Hippocampal formation (tissue), 2 donors: ENCODE measurements at regions not wholly inside any gene's neighbourhood (a gene's known extent, or its start where the extent isn't known, plus 50 kb on each side); places are given as distances from the start of the nearest gene placed in this dataset.

ENCODE experiments used
- DNase-seq, 2 donors: peaks; one replicate each; lab custom pipeline; 2025; lab: John Stamatoyannopoulos, UW

- DNase-seq = no peak
Observed at GRCh38 chr5:58113172-58113571, 346.7 kb downstream of the PLK2 start.

- DNase-seq = no peak
Observed at GRCh38 chr5:58108511-58108910, 351.4 kb downstream of the PLK2 start.

DNA sequence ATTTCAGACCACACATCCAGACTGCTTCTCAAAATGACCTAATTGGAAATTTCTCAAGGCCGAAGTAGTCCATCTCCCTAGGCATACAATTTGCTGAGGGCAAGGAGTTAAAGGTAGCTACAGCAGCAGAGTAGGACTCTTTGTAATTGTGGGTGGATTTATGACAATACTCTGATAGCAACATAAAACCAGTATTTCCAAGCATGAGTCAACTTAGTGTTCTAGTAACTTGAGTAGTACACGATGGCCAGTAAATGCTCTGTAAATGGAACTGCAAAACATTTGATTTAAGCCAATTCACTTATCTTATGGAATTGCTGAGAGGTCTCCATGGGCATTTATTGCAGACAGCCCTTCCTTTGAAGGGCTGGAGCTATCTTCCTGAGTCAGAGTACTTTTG lies 352.2 kb downstream of the PLK2 start:
- DNase-seq = no peak

GRCh38 chr5:58106754-58107410 lies 353.0 kb downstream of the PLK2 start:
- no peak for DNase-seq

DNA sequence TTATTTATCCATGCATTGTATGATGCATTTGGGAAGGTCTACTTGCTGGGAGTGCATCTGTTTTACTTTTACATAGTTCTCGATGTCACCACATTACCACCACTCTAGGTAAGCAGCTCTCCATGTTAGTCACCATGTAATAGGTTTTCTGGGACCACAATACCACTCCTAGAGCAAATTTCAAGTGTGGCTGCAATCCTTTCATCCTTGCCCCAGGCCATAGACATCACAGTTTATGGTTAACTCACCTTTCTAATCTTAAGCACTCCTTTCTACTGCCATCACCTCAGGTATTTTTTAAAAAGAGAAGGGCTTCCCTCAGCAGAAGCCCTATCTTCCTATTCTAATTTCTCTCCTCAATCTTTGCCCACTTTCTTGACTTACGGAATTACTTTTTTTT lies 354.1 kb downstream of the PLK2 start:
- DNase-seq = no peak

GRCh38 chr5:58099257-58099656 lies 360.6 kb downstream of the PLK2 start:
- no peak for DNase-seq

- DNase-seq = no peak
Observed at GRCh38 chr5:58094031-58094430, 365.9 kb downstream of the PLK2 start.

DNA sequence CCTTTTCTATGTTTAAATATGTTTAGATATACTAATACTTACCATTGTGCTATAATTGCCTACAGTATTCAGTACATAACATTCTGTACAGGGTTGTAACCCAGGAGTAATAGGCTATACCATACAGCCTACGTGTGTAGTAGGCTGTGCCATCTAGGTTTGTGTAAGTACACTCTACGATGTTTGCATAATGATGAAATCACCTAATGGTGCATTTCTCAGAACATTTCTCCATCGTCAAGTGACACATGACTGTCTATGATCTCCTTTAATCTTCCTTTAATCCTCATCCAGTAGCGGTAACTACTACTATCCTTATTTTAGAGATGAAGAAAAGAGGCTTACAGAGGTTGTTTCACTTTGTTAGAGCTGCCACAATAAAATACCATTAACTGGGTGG lies 369.2 kb downstream of the PLK2 start:
- no peak for DNase-seq

- DNase-seq = no peak
Observed at GRCh38 chr5:58088941-58089340, 370.9 kb downstream of the PLK2 start.

- DNase-seq = no peak
Observed at GRCh38 chr5:58087905-58088304, 372.0 kb downstream of the PLK2 start.

GRCh38 chr5:58087123-58087522 lies 372.8 kb downstream of the PLK2 start:
- DNase-seq = no peak

DNA sequence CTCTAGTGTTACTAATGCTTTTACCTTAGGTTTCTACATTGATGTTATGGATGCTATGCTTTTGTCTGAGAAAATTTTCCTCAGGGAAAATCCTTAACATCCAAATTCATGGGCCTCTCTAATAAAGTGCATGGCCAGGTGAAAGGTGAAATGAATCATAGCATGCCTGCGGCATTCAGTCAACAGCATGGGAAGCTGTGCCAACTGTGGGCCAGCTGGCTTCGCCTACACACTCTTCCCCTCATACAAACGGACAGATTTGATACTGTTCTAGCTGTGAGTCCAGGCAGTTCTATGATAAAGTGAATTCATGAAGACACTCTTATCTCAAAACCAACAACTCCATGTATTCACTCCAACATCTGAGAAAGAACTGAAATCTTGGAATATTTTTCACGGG lies 374.1 kb downstream of the PLK2 start:
- DNase-seq = peak in 1 of 2 donors; percentile 22

- no peak for DNase-seq
Observed at GRCh38 chr5:58081435-58081834, 378.5 kb downstream of the PLK2 start.

- no peak for DNase-seq
Observed at GRCh38 chr5:58080573-58080972, 379.3 kb downstream of the PLK2 start.

DNA sequence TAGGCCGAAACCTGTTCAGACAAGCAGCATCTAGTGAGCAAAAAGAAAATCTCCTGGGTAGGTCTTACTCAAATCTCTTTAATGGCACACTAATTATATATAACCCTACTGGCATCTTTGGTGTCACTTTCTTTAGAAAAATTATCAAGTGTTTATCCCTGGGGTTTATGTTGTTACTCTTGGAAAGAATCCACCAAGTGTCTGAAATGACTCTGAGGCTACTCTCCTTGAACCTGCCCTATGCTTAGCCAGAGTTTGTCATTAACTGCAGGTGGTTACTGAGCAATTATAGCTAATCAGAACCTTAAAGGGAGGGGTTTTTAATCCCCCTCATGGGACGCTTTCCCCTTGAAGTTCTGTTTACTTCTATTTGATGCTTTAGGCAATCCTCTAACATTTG lies 381.9 kb downstream of the PLK2 start:
- DNase-seq = no peak

DNA sequence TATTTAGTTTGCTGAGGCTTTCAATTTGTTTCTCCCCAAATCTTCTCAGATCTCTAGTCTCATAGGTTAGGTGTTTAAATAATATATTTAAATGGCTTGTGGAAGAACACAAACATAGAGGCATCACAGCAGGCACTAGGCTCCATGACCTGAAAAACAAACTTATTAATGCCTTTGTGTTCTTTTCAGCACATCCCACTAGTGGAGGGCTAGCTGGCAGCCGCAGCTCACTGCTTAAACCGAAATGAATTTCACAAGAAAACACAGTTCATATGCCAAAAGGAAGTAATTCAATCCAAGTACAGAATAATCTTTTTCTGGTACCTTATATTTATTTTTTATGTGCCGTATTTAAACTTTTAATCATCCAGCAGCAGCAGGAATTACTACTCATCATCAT lies 382.5 kb downstream of the PLK2 start:
- DNase-seq = no peak

DNA sequence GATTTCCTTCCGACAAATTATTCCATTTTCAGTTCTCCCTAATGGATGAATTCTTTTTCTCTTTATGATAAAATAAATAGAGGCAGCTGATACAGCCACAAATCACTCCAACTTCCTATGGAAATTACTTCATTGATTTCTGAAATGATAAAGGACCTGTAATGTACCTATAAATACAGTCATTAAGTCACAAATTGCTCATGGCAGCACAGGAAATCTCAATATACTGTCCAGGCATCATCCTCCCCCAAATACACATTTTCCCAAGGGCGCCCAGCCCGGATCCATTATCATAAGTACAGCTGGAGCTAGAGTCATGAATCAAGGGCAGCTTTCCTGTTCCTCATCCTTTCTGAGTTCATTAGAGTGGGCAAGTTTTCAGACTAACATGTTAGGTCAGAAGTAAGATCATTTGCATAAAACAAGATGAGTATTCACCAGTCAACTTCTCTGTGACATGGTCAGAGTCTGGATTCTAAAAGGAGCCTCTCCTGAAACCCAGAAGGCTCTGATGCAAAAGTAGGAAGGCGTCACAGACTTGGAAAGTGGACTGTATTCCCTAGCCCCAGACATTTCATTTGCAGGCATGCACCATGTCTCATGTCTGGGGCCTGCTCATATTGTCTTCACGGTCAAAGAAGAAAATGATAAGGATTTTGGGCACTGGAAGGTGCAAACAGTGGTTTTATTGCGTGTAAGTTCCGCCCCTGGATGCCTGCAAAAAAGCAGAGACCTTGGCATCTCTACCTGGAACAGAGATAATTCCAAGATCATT lies 383.2 kb downstream of the PLK2 start:
- no peak for DNase-seq

- no peak for DNase-seq
Observed at GRCh38 chr5:58075907-58076306, 384.0 kb downstream of the PLK2 start.

- DNase-seq = no peak
Observed at GRCh38 chr5:58074717-58075116, 385.2 kb downstream of the PLK2 start.

DNA sequence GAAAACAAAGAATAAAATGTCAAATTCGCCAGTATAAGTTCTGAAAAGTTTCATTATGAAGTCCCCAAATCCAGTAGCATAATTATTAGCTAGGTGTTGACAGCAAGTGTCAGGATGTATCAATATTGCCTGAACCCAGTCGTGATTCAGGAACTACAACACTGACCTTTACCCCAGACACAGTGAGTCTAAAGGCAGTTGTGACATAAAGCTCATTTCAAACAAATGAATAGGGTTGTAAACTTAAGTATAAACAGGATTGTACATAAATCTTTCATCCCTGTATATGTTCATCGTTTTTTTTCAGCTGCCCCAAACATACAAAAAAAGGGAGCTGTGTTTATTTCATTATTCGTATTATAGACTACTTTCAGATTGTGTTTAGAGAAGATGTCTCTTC lies 385.7 kb downstream of the PLK2 start:
- DNase-seq = no peak

GRCh38 chr5:58073243-58073642 lies 386.6 kb downstream of the PLK2 start:
- DNase-seq = no peak

GRCh38 chr5:58072300-58072965 lies 387.5 kb downstream of the PLK2 start:
- DNase-seq = no peak

DNA sequence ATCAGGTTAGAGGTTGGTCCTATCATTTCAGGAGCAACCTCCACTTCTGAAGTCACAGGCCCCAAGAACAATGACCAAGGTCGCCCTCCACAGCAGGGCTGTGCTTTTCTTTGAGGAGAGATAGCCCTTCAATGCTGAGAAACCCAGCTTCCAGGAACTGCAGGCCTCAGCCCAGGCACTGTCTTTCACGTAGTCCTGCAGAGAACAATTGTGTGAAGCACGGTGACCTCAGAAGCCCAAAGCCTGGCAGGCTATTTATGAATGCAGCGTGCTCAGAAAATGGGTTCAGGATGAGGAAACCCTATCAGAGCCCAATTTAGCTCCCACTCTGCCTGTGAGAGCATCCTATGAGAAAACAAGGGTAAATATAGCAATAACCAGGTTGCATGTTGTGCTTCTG lies 388.3 kb downstream of the PLK2 start:
- no peak for DNase-seq
